Putamen (tissue), 1 donor: ENCODE measurements at regions not wholly inside any gene's neighbourhood (a gene's known extent, or its start where the extent isn't known, plus 50 kb on each side); places are given as distances from the start of the nearest gene placed in this dataset.
A peak's percentile ranks its signal among the peaks of the same experiment; 100 is the strongest.
"Not testable (repeated sequence)": the region's sequence is repeated elsewhere in the genome, so short reads cannot be mapped to it uniquely, and the experiment has no call there.

Experiments used
- DNase-seq: peaks from one replicate; pipeline ENCODE4 v3.0.0-alpha.2; 2016; ENCODE audit warnings: low spot score

DNA sequence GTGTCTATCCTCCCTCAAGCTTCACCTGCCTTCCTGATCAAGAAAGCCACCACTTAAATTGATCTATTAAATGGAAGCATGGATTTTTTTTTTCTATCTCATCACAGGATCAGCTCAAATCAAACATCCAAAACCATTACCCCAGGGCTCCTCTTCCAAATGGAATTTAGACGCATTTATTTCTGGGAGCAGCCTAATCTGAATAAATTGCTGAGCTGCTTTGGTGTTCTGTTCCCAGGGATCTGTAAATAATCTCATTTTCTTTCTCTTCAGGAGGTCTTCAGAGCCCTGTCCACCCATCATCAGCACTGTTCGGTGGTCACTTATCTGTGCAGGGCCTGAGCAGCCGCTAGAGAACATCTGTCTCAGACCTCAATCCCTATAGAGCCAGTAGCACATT lies 695.4 kb upstream of the TMEM132C start:
- no peak for DNase-seq

DNA sequence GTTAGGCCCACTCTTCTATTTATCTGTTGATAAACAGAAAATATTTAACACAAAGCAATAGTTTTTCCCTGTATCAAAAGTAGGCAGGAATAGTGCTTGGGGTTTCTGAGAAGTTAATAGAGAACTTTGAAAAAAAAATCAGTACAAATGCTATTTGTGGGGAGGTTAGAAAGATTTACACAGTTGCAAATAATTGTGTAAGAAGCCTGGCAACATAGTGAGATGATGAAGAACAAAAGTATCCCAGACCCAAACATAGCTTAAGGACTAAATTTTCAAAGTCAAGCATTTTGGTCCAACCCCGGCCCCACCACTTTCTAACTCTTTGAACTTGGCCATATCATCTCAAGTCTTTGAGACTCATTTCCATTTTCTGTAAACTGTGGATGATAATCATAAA lies 687.5 kb upstream of the TMEM132C start:
- no peak for DNase-seq

DNA sequence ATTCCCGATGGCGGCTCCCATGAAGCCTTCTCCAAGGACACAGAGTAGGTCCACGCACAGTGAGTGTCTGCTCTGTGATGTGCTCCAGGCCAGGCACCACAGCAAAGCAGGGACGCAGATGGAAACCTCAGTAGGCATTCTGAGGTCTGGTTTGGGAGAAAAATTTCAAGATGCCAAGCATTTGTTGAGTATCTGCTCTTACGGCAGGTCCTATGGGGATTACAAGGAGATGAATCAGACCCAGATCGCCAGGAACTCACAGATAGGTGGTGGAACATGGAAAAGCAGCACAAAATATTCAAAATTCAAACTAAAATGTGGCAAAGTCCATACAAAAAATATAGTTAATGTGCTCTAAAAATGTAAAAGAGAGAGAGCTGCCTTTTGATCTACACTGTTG lies 684.9 kb upstream of the TMEM132C start:
- no peak for DNase-seq

DNA sequence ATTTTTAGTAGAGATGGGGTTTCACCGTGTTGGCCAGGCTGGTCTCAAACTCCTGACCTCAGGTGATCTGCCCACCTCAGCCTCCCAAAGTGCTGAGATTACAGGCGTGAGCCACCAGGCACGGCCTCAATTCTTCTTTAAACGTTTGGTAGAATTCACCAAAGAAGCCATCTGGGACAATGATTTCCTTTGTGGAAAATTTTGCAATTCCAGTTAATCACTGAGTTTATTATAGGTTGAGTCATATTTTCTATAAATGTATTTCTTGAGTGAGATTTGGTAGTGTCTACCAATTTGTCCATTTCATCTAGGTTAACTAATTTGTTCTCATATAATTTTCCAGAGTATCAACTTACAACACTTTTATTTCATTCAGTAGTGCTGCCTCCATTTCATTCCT lies 683.9 kb upstream of the TMEM132C start:
- DNase-seq = no peak

DNA sequence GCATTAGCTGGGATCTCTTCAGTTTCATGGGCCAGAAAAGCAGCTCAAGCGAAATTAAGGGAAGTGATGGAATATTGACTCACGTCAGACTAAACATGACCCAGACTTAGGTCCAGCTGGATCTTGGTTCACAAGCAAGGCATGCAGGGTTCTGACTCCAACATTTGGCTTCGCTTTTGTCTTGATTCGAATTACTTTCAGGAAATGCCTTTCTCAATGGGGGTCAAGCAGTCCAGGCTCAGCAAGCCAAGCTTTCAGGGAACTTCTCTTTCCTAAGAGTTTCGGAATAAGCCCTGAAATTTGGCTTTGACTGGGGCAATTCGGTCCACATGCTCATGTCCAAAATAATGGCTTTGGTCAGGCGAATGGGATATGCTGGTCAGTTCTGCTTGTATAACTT lies 678.7 kb upstream of the TMEM132C start:
- no peak for DNase-seq

DNA sequence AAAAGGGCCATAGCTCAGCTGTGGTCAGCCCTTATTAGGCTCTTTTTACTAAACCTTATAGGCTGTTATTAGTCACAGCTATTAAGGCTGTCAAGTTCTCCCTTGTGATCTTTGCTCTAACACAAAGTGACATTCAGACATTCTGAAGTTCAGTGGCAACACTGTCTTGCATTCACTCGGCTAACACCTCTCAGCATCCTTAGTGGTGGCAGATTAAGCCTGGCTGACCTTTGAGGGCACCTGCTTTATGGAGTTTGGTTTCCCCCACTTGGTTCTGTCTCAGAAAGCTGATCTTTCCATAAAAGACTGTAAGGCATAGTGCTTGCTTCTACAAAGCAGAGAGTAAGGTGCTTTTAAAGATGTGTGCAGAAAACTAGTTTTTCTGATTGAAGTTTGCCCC lies 677.4 kb upstream of the TMEM132C start:
- DNase-seq = no peak

DNA sequence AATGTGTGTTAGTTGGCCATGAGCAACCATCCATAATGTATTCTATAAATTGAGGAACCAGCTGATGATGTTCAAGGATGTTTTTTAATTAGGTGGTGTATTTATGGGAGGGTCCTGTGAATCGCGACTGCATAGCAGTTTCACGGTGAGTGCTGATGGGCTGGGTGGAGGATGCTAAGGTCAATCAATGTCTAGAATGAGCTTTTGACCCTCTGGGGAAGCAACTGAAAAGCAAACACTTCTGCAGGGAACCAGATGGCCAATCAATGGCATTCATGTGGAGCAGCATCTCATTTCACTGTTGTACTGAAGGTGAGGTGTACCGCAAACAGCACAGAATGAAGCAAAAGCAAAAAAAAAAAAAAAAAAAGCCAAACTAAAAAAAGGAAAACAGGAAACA lies 676.1 kb upstream of the TMEM132C start:
- DNase-seq = no peak

DNA sequence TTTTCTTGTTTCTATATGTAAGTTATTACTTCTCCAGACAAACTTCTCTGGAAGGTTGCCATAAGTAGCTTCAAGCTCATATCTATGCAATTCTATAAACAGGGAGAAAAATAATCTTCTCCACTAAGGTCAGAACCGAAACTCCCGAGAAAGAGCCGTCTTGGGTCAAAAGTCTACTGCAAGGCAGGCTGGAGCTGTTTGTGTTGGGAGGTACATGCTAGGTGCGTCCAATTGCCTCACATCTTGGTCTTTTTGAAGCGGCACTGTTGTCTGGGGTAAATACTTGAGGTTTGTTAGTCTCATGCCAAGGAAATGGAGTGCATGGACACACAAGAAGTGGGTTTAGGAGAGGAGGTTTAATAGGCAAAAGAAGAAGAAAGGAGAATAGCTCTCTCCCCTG lies 674.7 kb upstream of the TMEM132C start:
- DNase-seq = no peak

DNA sequence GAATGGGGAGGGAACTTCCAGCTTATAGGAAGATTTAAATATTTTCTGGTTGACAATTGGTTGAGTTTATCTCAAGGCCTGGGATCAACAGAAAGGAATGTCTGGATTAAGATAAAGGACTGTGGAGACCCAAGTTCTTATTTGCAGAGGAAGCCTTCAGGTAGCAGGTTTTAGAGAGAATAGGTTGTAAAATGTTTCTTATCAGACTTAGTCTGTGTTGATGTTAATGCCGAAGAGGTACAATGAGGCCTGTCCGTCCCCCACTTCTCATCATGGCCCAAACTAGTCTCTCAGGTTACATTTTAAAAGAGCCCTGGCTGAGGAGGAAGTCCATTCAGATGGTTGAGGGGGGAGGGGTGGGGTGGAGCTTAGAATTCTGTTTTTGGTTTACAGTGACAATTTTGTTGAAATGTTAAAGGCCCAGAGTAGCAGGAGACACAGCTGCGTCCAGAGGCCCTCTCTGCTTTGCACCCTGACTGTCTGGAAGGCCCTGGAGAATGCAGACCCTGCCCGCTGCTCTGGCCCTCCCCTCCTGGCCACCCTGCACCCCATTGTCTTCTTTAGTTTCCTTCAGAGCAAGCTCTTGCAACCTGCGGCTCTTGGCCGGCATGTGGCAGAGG lies 672.5 kb upstream of the TMEM132C start:
- DNase-seq = no peak

DNA sequence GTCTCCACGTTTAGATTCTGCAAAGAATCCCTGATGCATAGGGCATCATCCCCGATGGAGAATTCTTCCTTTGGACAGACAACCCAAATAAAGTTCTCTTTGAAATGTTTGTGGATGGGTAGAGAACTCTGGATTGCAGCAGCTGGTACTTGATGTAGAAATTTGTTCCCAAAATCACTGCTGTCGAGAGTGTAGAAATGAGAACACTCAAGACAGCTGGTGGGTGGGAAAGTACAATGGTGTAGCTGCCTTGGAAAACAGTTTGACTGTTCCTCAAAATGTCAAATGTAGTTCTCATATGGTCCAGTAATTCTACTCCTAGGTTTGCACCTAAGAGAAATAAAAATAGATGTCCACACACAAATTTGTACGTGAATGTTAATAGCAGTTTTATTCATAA lies 671.5 kb upstream of the TMEM132C start:
- DNase-seq = peak; percentile 63

DNA sequence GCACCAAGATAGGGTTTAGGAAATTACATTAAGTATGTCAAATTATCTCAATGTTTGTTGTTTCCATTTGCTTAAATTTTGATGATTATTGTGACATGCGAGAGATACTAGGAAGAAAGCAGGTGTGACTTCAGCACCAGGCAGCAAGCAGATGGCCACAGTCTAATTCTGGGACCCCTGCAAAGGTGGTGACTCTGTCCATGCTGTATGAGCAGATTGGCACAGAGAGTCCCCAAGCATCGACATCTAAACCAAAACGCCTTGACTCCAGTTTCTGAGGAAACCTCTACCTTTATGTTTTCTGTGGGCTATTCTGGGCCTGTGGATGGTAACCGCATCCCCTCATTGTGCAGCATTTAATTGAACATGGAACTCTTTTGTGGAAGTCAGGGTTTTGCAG lies 670.1 kb upstream of the TMEM132C start:
- no peak for DNase-seq

DNA sequence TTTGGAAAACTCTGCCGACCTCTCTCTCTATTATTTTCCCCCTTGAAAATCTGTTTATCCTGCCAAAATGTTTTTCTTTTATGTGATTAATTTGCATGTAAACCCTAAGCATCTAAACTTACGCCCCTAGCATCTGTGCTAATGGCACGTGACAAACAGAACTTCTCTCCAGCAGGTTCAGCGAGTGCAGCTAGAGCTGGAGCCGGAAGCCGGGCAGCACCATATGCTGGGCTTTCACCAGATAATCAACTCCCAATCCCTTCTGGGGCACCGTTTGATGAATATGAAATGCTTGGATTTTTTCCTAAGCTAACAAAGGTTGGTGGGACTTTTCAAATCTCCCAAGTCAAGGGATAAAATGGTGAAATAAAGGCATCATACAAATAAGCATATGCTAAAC lies 667.5 kb upstream of the TMEM132C start:
- no peak for DNase-seq

DNA sequence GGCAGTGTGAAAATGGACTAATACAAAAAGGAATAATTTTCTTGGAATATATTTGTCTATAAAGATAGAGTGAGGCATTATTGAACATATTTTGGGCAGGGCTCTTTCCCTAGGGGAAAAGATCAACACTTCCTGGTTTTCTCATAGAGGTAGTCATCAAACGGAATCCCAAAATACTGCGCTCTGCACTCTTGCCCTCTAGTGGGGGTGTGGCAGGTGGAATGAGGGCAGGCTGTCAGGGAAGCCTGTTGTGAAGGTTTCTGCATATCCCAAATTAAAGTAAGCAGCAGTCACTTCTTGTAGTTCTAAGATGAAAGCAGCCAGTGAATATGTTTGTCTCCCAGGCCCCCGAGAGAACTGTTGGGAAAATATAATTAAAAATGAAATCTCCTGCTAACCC lies 666.8 kb upstream of the TMEM132C start:
- no peak for DNase-seq

DNA sequence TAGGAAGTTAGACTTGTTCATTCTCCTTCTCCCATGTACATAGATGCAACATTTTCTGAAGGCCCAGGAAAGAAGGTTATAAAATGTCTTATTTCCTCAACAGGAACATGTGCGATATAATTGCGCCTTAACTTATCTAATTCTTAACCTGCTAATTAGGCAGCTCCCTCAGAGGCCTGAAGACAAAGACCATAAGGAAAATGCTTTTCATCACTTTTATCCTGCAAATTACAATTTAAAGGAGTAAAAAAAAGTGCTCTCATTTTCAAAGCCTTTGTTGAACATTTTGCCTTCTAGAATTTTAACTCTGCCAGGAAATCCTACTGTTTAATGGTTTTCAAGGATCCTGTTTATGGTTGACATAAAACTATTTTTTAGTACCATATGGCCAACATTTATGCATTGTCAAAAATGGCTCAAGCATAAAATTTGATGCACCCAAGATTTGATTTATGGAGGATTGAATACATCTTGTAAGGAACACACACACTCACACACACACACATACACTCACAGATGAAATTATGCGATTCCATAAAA lies 660.4 kb upstream of the TMEM132C start:
- DNase-seq = no peak

DNA sequence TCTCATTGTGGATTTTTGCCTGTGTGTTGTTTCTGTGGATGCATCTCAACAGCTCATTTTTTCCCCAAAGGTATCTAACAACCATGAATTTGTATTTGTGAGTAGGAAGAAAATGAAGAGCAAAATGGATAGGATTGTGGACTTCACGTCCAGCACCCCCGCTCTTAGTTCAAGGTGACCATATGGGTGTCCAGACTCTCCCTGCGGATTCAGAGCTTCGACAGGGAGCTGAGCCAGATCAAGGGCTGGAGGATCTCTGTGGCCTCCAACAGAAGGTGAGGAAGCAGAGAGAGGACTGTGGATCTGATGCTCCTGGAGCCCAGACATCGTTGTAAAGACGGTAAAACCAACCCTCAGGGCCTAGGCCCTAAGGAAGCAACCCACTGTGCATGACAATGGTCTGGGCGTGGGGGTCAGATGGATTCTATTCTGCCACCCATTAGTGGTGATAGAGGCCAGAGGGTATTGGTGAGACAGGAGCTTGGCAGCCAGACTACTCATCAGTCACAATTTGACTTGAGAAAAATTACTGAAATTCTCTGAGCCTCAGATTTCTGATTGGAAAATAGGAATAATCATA lies 659.7 kb upstream of the TMEM132C start:
- DNase-seq = no peak

DNA sequence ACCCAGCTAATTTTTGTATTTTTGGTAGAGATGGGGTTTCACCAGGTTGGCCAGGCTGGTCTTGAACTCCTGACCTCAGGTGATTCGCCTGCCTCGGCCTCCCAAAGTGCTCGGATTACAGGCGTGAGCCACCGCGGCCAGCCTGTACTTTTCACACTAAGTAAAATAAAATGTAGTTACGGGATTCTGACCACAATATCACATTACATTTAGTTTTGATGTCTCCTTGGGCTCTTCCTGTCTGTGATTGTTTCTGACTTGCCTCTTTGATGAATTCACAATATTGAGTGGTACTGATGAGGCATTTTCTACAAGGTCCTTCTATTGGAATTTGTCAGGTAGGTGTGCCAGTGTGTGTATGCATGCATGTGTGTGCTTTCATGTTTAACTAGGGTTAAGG lies 658.6 kb upstream of the TMEM132C start:
- not testable (repeated sequence) for DNase-seq

DNA sequence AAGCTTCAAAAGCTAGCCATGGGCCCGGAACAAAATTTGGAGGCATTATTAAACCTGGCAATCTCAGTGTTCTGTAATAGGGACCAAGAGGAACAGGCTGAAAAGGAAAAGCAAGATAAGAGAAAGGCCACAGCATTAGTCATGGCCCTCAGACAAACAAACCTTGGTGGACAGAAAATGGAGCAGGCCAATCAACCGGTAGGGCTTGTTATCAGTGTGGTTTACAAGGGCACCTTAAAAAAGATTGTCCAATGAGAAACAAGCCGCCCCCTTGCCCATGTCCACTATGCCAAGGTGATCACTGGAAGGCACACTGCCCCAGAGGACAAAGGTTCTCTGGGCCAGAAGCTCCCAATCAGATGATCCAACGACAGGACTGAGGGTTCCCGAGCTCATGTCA lies 653.9 kb upstream of the TMEM132C start:
- DNase-seq = no peak

DNA sequence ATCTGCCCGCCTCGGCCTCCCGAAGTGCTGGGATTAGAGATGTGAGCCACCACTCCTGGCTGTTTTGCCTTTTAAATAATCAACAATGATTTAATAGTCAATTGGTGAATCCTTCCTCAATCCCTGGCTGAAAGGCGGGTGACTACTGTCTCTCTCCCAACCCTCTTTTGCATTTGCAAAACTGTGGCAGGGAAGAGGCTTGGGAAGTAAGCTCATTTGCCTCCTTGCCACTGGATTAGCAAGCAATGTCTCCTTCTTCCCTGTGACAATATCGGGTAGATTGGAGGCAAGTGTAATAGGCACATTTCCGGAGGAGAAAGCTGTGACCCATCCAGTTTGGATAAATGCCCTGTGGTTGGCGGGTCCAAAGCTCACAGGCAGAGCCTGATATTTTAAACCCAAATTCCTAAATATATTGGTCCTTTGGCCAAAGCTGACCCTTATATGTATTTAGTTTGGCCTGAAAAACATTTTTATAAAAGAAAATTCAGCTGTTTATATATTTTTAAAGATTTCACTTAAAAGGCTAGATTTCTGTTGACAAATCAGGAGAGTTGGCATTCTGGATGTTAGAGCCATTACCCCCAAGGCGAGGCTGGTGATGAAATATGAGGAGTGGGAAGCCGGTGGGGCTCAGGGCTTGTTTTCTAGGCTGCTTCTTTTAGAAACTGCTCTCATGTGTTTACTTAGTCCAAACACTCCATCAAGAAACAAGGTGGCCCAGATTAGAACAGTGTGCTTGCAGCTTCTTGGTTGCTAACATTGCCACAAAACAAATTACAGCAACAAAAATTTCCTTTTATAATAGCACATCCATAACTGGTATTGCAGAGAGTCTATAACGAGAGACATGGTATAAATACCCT lies 646.9 kb upstream of the TMEM132C start:
- no peak for DNase-seq

DNA sequence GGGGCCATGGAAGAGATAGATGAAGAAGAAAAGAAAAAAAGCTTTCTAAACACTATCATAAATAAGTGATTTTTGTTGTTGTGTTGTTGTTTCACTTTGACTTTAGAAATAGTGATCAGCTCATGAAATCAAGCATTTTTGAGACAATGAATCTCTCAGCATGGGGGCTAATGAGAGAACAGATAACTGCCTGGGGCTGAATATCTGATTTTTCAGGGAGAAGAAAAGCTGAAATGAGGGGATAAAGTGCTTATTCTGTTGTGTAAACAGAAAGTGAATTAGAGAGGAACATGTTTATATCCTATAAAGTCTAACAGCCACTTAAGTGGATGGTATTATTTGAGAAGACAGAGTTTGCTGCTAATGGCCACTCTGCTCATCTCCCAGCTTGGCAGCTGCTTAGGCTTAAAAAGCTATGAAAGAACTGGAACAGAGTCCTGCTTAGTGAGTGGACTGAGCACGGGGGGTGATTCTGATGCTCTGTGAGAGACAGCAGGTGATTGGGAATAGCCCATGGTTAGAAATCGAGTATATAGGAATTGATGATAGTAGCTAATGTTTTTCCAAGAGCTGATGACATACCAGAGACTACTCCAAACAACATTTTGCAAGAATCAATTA lies 646.1 kb upstream of the TMEM132C start:
- DNase-seq = no peak

DNA sequence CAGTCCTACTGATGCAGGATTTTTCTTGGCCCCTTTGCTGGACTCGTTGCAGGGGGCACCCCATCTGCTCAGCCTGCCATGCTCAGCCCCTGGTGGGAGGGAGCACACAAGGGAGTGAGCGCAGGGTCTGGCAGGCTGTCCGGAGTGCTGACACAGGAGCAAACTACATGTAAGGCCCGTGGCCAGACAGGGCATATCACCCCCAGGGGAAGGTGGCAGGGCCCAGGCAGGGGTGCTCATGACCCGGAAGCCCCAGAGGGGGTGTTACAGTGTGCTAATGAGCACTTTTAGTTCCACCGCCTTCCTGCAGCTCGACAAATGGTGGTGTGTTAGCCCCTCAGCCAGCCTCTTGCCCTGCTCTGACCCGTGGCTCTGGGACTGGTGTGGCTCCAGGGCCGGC lies 645.6 kb upstream of the TMEM132C start:
- no peak for DNase-seq

DNA sequence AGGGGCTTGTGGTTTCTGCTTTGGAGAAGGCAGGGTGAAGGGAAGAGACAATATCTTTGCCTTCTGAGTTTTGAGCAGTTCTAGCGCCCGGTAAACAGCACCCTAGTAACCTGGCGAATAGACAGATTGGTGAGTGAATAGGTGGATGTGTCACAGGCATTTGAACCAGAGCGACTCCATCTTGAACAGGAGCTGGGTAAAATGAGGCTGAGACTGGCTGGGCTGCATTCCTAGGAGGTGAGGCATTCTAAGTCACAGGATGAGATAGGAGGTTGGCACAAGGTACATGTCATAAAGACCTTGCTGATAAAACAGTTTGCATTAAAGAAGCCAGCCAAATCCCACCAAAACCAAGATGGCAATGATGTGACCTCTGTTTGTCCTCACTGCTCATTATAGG lies 643.6 kb upstream of the TMEM132C start:
- DNase-seq = no peak

DNA sequence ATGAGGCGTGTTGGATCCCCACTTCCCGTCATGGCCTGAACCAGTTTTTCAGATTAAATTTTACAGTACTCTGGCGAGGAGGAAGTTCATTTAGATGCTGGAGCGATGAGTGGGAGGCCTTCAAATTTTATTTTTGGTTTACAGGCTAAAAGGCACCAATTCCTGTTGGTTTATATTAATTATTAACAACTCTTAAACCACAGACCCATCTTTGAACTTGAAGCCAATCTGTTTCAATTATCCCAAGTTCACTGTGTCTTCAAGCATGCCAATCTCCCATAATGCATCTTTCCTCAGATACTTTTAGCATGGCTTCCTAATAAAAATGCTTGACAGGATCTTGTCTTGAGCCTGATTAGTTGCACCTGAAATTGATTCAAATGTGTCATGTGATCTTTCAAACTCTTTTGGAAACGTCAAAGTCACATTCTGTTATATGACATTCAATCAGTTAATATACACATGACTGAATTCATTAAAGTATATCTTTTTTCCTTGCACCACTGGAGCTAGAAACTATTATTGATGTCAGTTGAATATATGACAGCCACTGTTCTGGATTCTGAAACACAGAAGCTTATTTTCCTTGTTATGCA lies 641.7 kb upstream of the TMEM132C start:
- peak; percentile 22 for DNase-seq
